NCI-H82 treated with DMSO at 0.1 percent for 48 hours (cell line): ENCODE measurements at regions not wholly inside any gene's neighbourhood (a gene's known extent, or its start where the extent isn't known, plus 50 kb on each side); places are given as distances from the start of the nearest gene placed in this dataset.

Experiments used
- DNase-seq: peaks from one replicate; lab custom pipeline; 2025; ENCODE audit not compliant: unreplicated experiment; lab: John Stamatoyannopoulos, UW

DNA sequence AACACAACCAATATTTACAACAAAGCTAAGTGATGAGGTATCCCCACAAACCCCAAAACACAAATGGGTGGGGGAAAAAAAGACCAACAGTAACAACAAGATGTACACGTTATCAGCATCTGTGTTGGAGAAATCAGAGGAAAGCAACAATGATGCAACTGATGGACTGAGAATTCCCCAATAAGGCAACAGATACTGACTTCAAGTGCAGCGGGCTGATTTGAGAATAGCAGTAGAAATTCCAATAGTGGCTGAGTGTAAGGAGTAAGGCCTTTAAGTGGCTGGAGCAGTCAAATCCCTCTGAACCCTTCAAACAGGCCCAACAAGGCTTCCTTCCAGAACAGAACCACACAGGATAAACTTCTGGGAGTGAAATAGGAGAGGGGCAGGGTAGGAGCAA, 97.6 kb downstream of the TM2D1 start:
- no peak for DNase-seq

DNA sequence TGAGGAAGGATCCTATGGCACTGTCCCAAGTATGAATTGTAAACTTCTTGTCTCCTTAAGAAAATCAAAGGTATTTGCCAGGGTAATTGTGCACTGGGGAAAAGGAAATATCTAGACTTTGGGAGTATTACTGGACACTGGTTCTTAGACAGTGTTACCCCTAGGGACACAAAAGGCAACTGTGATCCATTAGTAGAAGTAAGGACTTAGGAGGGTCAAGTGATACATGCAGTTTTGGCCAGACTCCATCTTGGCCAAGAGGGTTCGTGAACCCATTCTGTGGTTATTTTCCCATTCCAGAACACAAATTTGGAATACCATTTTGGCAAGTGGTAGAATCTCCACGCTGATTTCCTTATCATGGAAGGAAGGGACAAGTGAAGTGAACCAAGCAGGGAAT, 98.1 kb downstream of the TM2D1 start:
- no peak for DNase-seq

DNA sequence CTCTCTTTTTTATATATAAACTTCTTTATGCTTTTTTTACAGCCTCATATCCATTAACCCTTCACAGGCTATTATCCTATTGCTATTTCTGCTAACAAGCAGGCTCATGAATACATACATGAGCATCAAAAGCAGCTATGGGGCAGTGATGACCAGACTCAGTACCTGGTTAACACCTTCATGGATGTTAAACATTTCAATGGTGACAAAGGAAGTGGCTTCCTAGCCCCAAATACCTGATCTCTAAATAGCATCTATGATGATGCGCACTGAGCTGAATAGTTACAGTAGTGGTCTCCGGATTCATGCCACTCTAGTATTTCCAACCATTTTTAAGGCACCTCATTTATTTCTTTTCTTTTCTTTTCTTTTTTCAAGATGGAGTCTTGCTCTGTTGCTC, 101.1 kb downstream of the TM2D1 start:
- no peak for DNase-seq

DNA sequence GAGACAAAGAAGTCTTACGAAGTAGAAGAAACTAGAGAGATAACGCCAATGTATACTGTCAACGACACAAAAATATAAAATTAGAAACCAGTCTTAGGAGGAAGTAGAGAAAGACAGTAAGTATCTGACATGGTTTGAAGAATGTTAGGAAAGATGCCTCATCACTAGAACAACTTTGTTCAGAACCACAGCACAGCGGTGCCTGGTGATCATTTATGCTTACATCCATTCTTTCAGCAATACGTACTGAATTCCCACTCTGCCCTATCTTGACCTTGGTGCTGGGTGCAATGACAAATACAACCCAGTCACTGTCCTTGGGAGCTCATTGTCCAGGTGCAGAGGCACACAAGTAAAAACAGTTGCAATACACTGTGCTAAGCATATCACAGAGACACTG, 104.4 kb downstream of the TM2D1 start:
- no peak for DNase-seq

DNA sequence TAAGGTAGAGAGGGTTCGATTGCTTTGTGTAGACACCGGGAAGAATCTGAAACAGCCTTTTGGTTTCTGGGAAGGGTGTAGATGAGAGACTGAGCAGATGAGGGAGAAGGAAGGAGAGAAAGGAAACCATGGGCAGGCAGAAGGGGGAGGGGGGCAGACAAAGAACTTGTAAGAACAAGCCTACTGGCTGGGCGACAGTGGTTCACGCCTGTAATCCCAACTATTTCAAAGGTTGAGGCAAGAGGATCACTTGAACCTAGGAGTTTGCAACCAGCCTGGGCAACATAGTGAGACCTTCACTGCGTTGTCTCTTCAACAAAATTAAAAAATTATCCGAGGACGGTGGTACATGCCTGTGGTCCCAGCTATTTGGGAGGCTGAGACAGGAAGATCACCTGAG, 106.2 kb downstream of the TM2D1 start:
- no peak for DNase-seq

DNA sequence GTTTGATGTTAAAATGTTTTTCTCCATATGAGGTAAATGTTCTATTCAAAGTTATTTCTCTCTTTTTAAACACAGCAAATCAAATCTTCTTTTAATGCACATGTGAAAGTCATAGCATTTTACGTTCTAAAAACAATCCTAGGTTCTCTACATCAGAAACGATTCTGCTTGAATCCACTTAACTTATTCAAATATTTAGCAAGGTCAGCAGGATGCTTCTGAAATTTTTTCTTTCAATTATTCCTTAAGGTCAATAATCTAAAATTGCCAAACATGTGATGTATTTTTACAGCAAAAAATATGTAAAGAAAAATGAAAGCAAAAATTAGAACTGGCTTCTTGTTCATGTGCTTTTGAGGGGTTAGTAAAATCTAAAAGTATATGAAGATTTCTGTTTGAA, 106.7 kb downstream of the TM2D1 start:
- no peak for DNase-seq

DNA sequence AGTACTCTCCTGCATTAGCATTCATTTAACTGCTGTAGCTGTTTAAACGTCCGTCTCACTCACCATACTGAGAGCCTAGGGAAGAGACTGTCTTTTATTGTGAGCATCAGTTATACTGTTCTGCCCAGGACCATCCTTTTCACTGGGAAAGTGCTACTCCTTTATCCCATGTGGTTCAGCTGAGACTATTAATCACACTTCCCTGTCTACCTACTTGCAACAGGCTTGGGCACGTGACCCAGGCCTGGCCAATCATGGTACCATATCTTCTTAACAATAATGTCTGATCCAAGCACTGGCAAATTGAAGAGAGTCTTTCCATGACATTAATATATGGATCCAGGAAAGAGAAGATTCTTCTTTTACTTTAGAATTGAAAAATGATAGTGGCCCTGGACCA, 108.1 kb downstream of the TM2D1 start:
- DNase-seq = no peak

DNA sequence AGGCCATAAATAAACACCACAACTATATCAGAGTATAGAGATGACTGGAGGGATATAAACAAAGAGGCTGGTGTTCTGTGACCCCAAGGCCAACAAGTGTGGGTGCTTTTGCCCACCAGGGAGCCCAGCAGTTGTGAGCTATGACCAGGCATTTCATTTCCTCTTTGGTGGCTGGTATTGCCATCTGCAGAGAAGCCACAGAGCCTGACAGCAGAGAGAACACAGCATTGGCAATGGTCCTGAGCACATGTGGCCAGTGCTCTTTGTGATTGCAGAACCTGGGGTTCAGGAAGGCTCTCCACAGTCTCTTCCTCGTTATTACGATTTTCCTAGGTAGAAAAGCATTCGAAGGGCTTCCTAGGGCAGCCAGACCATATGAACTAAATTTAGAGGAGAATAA, 112.3 kb downstream of the TM2D1 start:
- no peak for DNase-seq

DNA sequence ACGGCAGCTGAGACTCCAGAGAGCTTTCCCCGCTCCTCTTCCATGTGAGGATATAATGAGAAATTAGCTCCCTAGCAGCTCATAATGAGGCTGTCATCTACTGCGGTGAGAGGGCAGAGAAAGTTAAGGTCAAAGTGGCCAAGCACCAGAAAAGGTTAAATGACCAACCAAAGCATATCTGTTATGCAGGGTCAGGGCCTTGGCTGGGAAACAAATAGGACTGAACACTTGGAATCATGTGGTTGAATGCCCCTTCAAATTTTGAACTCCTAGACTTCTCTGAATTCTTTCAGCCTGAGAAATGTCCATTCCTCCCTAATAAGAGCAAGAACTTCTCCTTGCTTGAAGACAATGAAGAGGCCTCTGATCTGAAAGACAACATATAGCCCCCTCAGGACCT, 115.9 kb downstream of the TM2D1 start:
- no peak for DNase-seq

DNA sequence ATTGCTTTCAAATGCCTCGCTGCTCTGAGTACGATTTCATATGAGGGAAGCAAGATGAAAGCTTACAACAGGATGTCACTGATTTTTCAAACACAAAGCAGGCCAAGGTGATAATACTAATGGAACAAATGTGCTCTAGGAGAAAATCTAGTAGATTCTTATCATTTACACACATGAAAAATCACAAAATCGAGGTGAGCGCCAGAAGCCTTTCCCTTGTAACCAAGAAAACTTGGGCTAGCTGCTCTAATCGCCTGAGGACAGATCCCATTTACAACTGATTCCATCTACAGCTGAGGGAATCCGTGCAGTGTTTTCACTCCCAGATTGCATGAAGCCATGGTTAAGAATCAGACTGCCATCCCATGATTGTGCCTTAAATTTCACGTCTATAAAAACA, 117.5 kb downstream of the TM2D1 start:
- no peak for DNase-seq

DNA sequence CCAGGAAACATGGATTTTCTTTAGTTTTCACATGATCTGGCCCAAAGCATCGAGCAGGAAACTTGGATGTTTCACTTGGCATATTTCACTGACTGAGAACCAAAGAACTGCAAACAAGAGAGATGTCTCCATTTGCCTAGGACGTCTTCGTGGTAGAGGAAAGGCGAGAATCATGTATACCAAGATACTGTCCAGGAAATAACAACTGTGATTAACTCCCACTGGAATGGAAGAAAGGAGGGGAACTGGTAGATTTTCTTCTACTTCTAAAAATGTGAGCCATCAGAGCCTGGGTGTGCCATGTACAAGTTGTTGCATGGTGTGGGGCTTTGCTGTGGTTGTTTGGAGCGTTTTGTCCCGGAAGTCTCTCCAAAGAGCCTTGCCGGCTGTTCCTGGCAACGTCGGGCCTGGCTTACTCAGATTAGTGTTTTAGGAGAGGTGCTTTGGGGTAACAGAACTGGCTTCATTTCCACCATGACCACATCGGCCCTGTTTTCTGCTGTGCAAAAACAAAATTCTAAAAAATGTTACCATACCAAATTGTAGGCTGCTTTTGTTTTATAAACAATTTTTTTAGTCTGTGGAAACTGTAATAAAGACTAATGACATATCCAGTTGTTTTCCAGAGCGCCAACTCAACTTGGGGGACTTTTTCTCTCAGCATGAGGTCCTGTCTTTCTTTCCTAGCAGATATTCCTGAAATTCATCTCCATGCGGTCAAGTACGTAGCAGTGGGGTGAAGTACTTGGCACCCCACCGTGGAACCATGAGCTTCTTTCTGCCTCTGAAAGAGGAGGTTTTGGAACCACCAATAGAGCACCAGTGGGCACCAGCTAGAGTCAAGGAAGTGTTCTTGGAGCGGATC, 118.3 kb downstream of the TM2D1 start:
- DNase-seq = no peak

DNA sequence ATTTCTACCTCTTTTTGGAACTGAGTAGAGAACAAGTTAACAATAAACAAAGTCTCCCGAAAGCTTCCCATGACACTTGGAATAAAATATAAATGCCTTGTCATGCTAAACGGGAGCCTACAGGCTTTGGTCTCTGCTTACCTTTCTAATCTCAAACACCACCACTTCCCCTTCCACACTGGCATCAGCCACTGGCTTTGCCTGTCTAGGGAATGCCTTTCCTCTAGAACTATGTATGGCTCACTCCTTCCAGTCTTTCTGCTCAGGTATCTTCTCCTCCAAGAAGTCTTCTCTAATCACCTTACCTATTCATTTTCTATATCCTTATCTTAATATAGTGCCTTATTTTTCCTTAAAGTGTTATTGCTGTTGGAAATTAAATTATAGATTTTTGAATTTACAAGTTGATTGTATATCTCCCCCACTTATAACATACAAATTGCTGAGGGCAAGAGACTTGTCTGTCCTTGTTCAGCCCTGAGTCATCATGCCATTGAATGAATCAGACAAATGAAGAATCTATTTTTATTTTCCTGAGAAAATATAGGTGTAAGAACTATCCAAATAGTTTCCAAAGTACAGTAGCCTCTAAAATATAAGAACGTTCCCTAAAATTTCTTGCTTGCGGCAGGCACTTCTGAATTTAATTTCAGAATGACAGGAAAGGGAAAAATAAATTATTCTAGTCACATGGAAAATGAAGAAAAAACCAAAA, 119.2 kb downstream of the TM2D1 start:
- DNase-seq = no peak

DNA sequence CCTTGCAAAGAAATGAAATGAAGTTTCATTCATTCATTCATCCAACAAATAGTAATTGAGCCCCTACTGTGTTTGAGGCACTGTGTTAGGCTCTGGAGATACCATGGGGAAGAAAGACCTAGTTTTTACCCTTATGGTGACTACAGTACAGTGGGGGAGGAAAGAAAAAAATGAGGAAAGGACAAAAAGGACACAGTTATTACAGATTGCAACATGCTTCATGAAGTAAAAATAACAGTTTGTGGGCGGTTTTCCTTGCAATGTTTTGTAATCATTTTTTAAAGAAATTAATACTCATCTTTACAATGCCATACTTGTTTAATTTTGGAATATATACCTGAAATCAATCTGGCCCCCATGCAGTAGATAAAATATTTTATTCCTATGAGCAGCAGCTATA, 120.3 kb downstream of the TM2D1 start:
- DNase-seq = no peak

DNA sequence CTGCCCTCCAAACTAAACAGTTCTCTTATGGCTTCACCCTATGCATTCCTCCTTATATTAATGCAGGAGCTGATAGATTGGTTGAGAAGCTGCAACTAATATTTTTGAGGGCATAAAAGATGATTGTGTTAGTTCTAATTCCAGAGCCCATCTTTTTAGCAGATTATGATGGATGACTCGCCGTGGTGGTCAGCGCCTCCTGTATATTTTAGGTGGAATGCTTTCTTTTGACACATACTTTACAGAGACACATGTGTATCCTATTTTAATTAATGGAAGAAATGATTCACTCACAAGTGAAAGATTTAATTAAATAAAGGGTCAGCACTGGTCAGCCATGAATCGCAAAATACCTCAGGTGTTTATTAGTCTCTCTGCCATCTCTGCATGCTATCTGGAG, 120.7 kb downstream of the TM2D1 start:
- DNase-seq = no peak

DNA sequence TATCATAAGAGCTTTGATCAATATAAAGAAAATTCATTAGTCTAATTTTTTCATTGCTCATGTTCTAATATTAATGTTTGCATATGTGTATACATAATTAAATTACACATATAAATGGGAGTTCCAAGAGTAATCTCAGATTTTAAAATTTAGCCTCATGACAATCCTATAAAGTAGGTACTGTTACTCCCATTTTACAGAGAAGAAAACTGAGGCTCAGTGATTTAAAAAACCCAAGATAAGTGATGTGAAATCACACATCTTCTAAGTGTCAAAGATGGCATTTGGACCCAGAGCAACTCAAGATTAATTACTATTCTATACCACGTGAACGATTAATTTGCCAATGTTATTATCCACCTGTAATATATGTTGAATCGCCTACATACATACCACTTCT, 122.3 kb downstream of the TM2D1 start:
- no peak for DNase-seq

DNA sequence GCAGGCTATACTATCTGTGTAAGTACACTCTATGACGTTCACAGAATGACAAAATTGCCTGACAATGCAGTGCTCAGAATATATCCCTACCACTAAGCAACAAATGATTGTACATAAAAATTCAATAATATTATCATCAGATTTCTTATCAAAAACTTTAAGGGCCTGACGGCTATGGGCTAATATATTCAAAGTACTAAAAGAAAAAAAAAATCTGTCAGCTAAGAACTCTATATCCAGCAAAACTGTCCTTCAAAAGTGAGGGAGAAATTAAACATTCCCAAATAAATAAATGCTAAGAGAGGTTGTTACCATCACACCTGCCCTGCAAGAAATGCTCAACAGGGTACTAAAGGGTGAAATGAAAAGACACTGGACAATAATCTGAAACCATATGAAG, 127.3 kb downstream of the TM2D1 start:
- DNase-seq = no peak

DNA sequence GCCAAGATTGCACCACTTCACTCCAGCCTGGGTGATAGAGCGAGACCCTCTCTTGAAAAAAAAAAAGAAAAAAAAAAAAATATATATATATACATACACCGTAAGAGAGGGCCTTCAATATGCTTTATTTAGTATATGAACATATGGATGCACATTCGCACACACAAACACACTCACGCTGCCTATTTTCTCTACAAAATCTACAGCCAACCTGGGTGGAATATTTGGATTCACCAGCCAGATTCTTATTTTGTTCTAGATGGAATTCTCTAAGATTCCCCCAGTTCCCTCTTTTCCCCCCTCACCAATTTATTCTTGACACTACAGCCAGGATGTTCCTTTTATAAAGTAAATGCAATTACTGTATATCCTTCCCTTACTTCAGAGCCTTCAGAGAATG, 131.6 kb downstream of the TM2D1 start:
- no peak for DNase-seq

DNA sequence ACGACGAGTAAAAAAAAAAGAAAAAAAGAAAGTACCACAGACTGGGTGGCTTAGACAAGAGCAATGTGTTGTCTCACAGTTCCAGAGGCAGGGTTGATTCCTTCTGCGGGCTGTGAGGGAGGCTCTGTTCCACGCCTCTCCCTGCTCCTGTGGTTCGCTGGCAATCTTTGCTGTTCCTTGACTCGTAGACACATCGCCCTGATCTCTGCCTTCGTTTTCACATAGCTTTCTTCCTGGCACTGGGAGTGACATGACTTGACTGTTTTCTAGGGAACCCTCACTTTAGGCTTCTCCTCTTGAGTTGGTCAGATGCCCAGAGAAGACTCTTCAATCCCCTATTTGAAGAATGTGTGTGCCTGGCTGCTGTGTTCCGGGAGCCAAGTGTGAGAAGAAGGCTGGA, 133.6 kb downstream of the TM2D1 start:
- no peak for DNase-seq

DNA sequence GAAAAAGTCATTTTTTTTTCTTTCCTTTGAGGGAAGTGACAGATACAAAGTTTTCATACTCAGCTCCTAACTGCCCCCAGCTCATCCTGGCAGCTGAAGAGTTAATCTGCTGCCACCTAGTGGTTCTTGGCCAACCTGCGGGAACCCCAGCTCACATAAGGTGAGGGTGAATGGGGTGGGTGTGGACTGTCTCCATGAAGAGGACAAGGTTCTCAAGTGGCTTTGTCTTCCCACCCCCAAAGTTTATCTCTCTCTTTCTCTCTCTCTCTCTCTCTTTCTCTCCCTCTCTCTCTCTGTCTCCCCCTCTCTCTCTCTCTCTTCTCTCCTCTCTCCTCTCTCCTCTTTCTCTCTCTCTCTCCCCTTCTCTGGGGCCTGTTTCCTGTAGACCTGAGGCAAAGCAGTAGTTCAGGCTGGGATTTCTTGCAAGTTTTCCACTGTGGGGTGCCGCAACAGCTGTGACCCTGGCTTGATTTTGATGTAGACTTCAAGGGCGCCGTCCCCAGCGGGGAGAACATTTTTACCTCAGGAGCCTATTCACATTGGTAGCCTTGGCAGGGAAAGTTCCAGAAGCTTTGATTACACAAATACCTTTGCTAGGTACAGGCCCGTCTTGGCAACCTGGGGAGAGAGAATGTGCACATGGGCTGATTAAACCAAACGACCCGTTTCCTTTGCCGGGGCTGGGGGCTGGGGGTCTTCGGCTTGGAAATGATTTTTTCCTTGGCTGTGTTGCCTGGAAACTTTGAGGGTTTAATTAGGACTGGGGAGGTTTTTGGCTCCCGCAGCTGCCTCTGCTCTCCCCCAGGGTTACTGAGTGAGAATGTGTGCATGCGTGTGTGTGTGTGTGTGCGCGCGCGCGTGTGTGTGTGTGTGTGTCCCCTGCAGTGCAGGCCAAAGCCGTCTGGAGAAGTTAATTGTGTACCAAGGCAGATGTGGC, 135.9 kb downstream of the TM2D1 start:
- peak; percentile 71 for DNase-seq

DNA sequence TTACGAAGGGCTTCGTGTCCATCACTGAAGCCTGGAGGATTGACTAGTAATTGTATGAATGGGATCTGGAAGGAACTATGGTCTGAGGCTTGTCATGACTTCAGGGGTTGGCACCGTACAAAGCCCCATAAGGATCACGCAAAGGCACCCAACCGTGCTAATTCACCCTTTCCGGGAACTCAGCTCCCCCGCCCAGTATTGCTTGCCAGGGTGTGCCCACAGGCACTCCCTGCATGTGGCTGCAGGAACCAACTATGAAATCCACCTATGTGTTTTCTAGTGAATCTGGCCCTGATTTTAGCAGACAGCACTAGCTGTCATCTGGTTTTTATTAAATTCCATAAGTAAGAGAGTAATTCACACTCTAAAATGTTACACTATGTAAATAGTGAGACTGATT, 139.2 kb downstream of the TM2D1 start:
- DNase-seq = no peak

DNA sequence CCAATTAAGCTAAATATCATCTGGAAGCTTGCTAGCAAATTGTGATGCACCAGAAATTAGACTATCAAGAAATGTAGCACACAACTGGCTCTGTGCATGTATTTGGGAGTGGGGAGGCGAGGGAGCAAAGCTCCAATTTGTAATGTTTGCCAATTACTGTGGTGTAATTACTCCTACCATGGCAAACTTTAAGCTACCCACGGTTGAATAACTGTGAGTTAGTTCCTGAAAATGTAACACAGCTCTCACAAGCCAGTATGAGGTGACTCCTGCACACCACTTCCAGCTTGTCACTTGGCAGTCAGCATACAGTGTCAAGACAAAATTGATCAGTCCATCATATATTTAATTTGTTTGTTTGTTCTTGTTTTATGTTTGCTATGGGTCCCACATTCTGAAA, 141.2 kb downstream of the TM2D1 start:
- DNase-seq = no peak

DNA sequence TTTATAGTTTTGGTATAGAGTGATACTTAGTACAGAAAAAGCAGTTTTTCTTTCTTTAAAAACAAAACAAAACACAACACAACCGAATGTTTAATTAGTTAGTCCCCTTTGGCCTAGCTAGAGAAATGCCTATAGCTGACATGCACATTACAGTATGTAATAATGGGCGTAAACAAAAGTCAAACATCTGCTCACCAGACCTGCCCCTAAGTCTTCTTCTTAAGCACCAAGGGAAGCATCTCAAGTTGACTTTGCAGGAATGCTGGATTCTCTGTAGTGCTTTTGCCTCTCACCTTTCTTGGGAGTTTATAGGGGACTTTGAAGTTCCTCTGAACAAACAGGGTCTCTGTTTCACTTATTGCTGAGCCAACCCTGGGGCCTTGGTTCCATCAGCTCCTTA, 143.7 kb downstream of the TM2D1 start:
- DNase-seq = no peak
